ENCODE measurements at regions not wholly inside any gene's neighbourhood (a gene's known extent, or its start where the extent isn't known, plus 50 kb on each side); places are given as distances from the start of the nearest gene placed in this dataset.

- H3K79me2 ChIP-seq (ENCODE audit: insufficient read depth, low read length), result no peaks in the 10 kb centered on the region
- H3K4me3 ChIP-seq (replicated peaks in 1 of 2; ENCODE audit: low read depth in 1 of 2, low read length in 2 of 2), result no peak overlapping the region
- H3K27ac ChIP-seq (ENCODE audit: low read depth, low read length), result no peak overlapping the region
- ATAC-seq (no peak), DNase-seq (ENCODE audit: low read depth, low spot score) (no peak)
- BruUV-seq (replicated peaks), result no TSS peak
- H3K27me3 ChIP-seq (ENCODE audit: insufficient read depth, low read length), result no peaks in the 10 kb centered on the region
- no peaks in the 10 kb centered on the region for H3K9me2 ChIP-seq (ENCODE audit: insufficient read depth)
- H3K9me3 ChIP-seq (ENCODE audit: control insufficient read depth in 1 of 2, insufficient read depth in 1 of 2, low read depth in 1 of 2, low read length in 2 of 2), result no peaks in the 10 kb centered on the region
- H3K36me3 ChIP-seq (ENCODE audit: control insufficient read depth in 1 of 2, insufficient read depth in 2 of 2, low read length in 2 of 2), result no peaks in the 10 kb centered on the region
- ChIA-PET POLR2A (no interaction called here), CTCF (no interaction called here), RAD21 (ENCODE audit: low non-redundant PET in 1 of 2, low total read pairs in 2 of 2, uncharacterized antibody in 2 of 2, unreplicated experiment in 2 of 2) (no interaction called here)
- H3K4me1 ChIP-seq (ENCODE audit: control insufficient read depth in 1 of 2, insufficient read depth in 2 of 2, low read length in 2 of 2), result no peaks in the 10 kb centered on the region
- intact Hi-C loops (cut with micrococcal nuclease), result no loop called here
- H2AFZ ChIP-seq (ENCODE audit: low read depth, low read length, poor library complexity, severe bottlenecking), result no peak overlapping the region
- H4K20me1 ChIP-seq (ENCODE audit: insufficient read depth), result no peaks in the 10 kb centered on the region
- no peak overlapping the region for H3K9ac ChIP-seq (ENCODE audit: low read length)
- no peak overlapping the region for H3K4me2 ChIP-seq (ENCODE audit: low read length)
- TF ChIP-seq ZNF274 (IDR thresholded peaks at IDR 0.05; ENCODE audit: low read depth, low read length) (no peak), FOSL1 (IDR thresholded peaks at IDR 0.05; ENCODE audit: low read depth) (no peak), RAD21 (IDR thresholded peaks at IDR 0.05; ENCODE audit: low read depth) (no peak), POLR2A (IDR thresholded peaks at IDR 0.05; ENCODE audit: borderline replicate concordance, extremely low read depth, insufficient read depth, insufficient read length) (no peak), SRF (IDR thresholded peaks at IDR 0.05; ENCODE audit: low read depth) (no peak), ATF3 (IDR thresholded peaks at IDR 0.05) (no peak), POLR2AphosphoS5 (IDR thresholded peaks at IDR 0.05; ENCODE audit: low read depth, low read length) (no peak), EZH2 (IDR thresholded peaks at IDR 0.05) (no peak), REST (IDR thresholded peaks at IDR 0.05; ENCODE audit: low read depth) (no peak), JUND (IDR thresholded peaks at IDR 0.05) (no peak), CEBPB (IDR thresholded peaks at IDR 0.05; ENCODE audit: low read depth) (no peak), CTCF (IDR thresholded peaks at IDR 0.05 in 2 of 3, conservative IDR thresholded peaks at IDR 0.05 in 1 of 3; ENCODE audit: borderline replicate concordance in 1 of 3, insufficient read depth in 1 of 3, low read depth in 2 of 3, low read length in 2 of 3) (no peak), TCF7L2 (IDR thresholded peaks at IDR 0.05; ENCODE audit: borderline replicate concordance, extremely low read depth, insufficient read depth, insufficient read length) (no peak), EZH2phosphoT487 (IDR thresholded peaks at IDR 0.05; ENCODE audit: borderline replicate concordance) (no peak), ELF1 (IDR thresholded peaks at IDR 0.05; ENCODE audit: borderline replicate concordance, low read depth) (no peak), YY1 (IDR thresholded peaks at IDR 0.05; ENCODE audit: extremely low read depth, insufficient replicate concordance, low read depth, low read length) (no peak), ZFX (IDR thresholded peaks at IDR 0.05) (no peak), CBX3 (IDR thresholded peaks at IDR 0.05; ENCODE audit: low read depth) (no peak), SP1 (IDR thresholded peaks at IDR 0.05; ENCODE audit: low read depth) (no peak), ZBTB33 (IDR thresholded peaks at IDR 0.05; ENCODE audit: extremely low read depth, insufficient replicate concordance, low read length) (no peak)
Observed at GRCh38 chr13:84137292-84137691, 255.0 kb upstream of the SLITRK1 start.

Data from HCT116 (cell line).